Epithelial cell of proximal tubule (primary cell): ENCODE measurements at regions not wholly inside any gene's neighbourhood (a gene's known extent, or its start where the extent isn't known, plus 50 kb on each side); places are given as distances from the start of the nearest gene placed in this dataset.

ENCODE experiments used
- DNase-seq: peaks from one replicate; pipeline ENCODE4 v3.0.0-alpha.2; 2011; ENCODE audit warnings: low read depth
- H3K4me3 ChIP-seq: 2 replicates; pipeline ENCODE4 v1.5.1; 2011; ENCODE audit warnings: low read depth, mild to moderate bottlenecking, low read length
- CTCF ChIP-seq: conservative IDR thresholded peaks from 2 replicates; pipeline ENCODE4 v1.5.1; 2012; ENCODE audit warnings: low read depth, mild to moderate bottlenecking, low read length

- H3K4me3 ChIP-seq = no peak overlapping the region
- no peak for DNase-seq
- no peak for TF ChIP-seq CTCF
Observed at GRCh38 chr13:67632590-67632989, 402.5 kb upstream of the PCDH9 start.

- H3K4me3 ChIP-seq = no peak overlapping the region
- TF ChIP-seq CTCF = no peak
- DNase-seq = no peak
Observed at GRCh38 chr13:67630640-67631039, 400.5 kb upstream of the PCDH9 start.

GRCh38 chr13:67623630-67624029 is 393.5 kb upstream of the PCDH9 start:
- TF ChIP-seq CTCF = no peak
- DNase-seq = no peak
- H3K4me3 ChIP-seq = no peak overlapping the region

- DNase-seq = no peak
- no peak for TF ChIP-seq CTCF
- no peak overlapping the region for H3K4me3 ChIP-seq
Observed at GRCh38 chr13:67620665-67621064, 390.5 kb upstream of the PCDH9 start.

- no peak for DNase-seq
- H3K4me3 ChIP-seq = no peak overlapping the region
- TF ChIP-seq CTCF = no peak
Observed at GRCh38 chr13:67619995-67620380, 389.9 kb upstream of the PCDH9 start.

GRCh38 chr13:67619351-67619994 is 389.3 kb upstream of the PCDH9 start:
- H3K4me3 ChIP-seq = no peak overlapping the region
- no peak for DNase-seq
- no peak for TF ChIP-seq CTCF

GRCh38 chr13:67614579-67614978 is 384.4 kb upstream of the PCDH9 start:
- no peak for DNase-seq
- no peak overlapping the region for H3K4me3 ChIP-seq
- no peak for TF ChIP-seq CTCF
